GM20431 (cell line): ENCODE measurements at regions not wholly inside any gene's neighbourhood (a gene's known extent, or its start where the extent isn't known, plus 50 kb on each side); places are given as distances from the start of the nearest gene placed in this dataset.

Source experiments
- in situ Hi-C: fragments of 300-500 bp; cut with MseI, MboI; formaldehyde crosslinking; loops from one replicate; pipeline ENCODE4 v1.15.0; 2020; ENCODE audit warnings: low sequenced_read_pairs; ENCODE audit not compliant: unreplicated experiment

GRCh38 chr3:143203848-143204247, 84.3 kb downstream of the CHST2 start:
- in situ Hi-C loops = loop anchor here (10.0 kb wide), 1 partner anchor 59 kb away; no protein-coding TSS in a partner anchor

DNA sequence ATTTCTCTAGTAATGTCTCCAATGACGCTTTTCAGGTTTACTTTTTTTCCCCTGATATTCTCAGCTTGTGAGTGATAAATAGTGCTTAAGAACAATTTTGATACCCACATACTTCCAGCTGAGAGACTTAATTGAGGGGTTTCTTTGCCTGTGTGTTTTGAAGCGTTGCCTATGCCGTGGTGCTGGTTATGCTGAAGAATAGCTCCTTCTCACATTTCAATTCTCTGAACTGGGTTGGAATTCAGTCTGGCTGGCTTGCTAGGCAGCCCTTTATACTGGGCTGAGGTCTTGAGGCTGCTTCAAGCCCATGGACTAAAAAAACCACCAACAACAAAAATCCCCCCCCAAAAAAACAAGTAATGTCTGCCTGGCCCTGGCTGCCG, 87.4 kb downstream of the CHST2 start:
- in situ Hi-C loops = loop anchor here (10.0 kb wide), 1 partner anchor 62 kb away; no protein-coding TSS in a partner anchor

DNA sequence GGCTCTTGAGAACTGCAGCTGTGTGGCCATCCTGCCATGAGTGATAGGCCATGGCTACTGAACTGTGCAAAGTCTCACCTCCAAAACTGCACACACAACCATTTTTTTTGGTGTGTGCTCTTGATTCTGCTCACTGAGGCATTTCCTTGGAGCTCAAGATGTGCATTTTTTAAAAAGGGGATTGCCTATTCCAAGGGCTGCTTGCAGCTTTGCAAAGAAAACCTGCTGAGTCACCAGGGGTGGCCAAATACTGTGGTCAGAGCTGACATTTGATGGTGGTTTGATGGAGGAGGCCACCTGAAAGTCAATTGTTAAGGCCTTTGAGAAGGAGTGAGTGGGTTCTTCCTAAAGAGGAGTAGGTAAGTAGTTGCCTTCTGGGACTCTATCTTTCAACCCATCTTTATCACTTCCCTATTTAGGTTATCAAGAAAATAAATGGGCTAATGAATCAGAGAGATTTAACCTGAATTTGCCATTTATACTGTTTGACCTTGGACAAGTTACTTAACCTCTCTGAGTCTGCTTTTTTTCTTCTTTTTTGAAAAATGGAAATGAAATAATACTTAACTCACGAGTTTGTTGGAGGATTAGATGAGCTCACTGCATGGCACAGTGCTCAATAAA, 87.9 kb downstream of the CHST2 start:
- in situ Hi-C loops = loop anchor here (10.0 kb wide), 1 partner anchor 63 kb away; no protein-coding TSS in a partner anchor

DNA sequence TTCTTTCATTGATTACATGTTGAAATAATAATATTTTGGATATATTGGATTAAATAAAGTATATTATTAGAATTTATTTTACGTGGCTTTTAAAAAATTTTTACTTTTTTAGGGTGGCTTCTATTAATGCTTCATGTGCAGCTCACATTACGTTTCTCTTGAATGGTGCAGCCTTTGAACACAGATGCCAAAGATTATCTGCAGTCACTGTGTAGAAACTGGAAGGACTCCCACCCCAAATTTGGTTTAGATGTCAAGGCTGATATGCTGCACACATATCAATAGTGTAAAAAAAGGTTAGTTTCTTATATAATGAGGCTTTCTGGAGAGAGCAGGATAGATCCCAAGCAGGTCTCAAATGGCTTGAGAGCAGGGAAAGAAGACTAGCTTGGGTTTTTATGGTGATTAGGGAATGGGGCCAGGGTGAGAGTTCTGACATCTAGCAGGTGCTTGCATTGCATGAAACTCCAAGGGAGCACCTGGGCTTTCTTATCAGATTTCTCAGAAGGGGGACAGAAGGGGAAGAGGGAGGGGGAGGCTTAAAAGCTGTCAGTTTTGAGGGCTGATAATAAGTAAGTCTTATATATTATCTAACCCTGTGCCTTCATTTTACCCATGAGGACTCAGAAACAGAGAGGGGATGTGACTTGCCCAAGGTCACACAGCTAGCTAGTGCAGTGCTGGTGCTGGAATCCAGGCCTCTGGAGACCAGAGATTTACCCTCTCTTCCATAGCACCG, 89.6 kb downstream of the CHST2 start:
- in situ Hi-C loops = loop anchor here (10.0 kb wide), 1 partner anchor 64 kb away; no protein-coding TSS in a partner anchor

DNA sequence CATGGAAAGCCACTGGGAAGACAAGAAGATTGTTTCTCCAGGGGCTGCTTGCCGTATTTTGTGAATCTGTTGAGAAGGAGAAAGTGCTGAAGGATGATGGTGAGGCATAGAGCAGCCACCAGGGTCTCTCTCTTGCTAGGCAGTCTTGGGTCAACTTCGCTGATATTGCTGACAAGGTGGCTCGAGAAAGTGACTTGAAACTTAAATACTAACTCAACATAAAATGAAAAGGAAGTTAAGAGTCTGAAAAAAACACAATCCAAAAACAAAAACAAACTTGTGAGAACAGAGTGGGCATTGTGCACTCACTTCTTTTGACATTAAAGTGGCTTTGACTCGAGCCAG, 90.1 kb downstream of the CHST2 start:
- in situ Hi-C loops = loop anchor here (10.0 kb wide), 1 partner anchor 65 kb away; no protein-coding TSS in a partner anchor

DNA sequence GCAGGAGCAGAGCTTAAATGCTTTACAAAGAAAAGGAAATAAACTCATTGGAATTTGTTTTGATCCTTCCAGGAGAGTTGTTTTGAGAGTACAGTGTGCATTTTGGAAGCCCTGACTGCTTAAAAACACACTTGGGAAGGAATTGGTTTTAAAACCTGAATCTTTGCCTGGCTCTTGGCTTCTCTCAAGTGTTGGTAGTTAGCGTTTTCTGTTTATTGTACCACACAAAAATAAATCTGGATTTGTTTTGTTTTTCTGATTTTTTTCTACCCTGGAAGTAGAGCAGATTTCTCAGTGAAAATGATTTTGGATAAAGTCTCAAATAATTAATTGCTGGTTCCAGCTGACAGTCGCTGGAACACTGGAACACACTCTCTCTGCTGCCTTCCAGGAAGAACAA, 90.6 kb downstream of the CHST2 start:
- in situ Hi-C loops = no loop called here

DNA sequence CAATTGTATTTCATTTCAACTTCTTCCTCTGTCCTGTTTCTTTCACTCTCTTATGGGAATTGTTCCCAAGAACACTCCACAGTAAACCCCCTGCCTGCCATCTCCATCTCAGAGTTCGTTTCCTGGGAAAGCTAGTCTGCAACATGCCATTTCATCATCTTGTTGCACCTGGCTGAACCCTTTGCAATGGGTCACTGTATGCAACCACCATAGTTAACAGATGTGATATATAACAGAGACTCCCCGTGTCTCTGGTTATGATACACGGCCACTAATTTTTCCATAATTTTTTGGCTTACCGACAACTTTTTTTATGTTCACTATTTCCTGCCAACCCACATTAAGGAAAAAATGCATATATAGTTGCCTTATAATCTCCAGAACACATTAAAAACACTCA, 95.5 kb downstream of the CHST2 start:
- in situ Hi-C loops = no loop called here
